ENCODE measurements at regions not wholly inside any gene's neighbourhood (a gene's known extent, or its start where the extent isn't known, plus 50 kb on each side); places are given as distances from the start of the nearest gene placed in this dataset.

GRCh38 chr20:11813106-11813890, 104.4 kb upstream of the BTBD3 start:
- Histone ChIP-seq H3K27ac (no peak overlapping the region), H3K4me1 (no peaks in the 10 kb centered on the region), H3K36me3 (no peaks in the 10 kb centered on the region), H3K9me3 (no peaks in the 10 kb centered on the region), H3K4me3 (no peak overlapping the region), H3K27me3 (no peaks in the 10 kb centered on the region)
- intact Hi-C loops (cut with DNase I): no loop called here
- ATAC-seq: no peak
- WGBS, 4 donors: 89 to 94% (median 90%) methylated on average over 14 of the region's 14 CpGs
- DNase-seq: no peak
- TF ChIP-seq CTCF (IDR thresholded peaks at IDR 0.05) (no peak), POLR2A (IDR thresholded peaks at IDR 0.05) (no peak)

GRCh38 chr20:11814267-11814666, 103.4 kb upstream of the BTBD3 start:
- DNase-seq (no peak), ATAC-seq (no peak)
- 92 to 99% (median 93%) methylated on average over 3 of the region's 3 CpGs for WGBS, 4 donors
- no peaks in the 10 kb centered on the region for H3K4me1 ChIP-seq
- no peak overlapping the region for H3K4me3 ChIP-seq
- H3K36me3 ChIP-seq: no peaks in the 10 kb centered on the region
- no peak overlapping the region for H3K27ac ChIP-seq
- intact Hi-C loops (cut with DNase I): no loop called here
- TF ChIP-seq POLR2A (IDR thresholded peaks at IDR 0.05) (no peak), CTCF (IDR thresholded peaks at IDR 0.05) (no peak)
- no peaks in the 10 kb centered on the region for H3K9me3 ChIP-seq
- H3K27me3 ChIP-seq: no peaks in the 10 kb centered on the region

- no peak overlapping the region for H3K27ac ChIP-seq
These were observed 96.9 kb upstream of the BTBD3 start for GRCh38 chr20:11820838-11821237.

GRCh38 chr20:11822540-11822794, 95.2 kb upstream of the BTBD3 start:
- TF ChIP-seq POLR2A (IDR thresholded peaks at IDR 0.05) (no peak), CTCF (IDR thresholded peaks at IDR 0.05) (no peak)
- intact Hi-C loops (cut with DNase I): no loop called here
- WGBS, 4 donors: 9 to 37% (median 14%) methylated on average over 2 of the region's 2 CpGs
- ATAC-seq (no peak), DNase-seq (no peak)
- Histone ChIP-seq H3K36me3 (no peaks in the 10 kb centered on the region), H3K4me3 (no peak overlapping the region), H3K27ac (no peak overlapping the region), H3K9me3 (no peaks in the 10 kb centered on the region), H3K4me1 (peaks cover 0 to 5% (median 0%) of the 10 kb centered on the region in 12 donors), H3K27me3 (no peaks in the 10 kb centered on the region)

More at GRCh38 chr20:11820838-11821237, 96.9 kb upstream of the BTBD3 start:
- ATAC-seq (no peak), DNase-seq (no peak)
- intact Hi-C loops (cut with DNase I): no loop called here
- Histone ChIP-seq H3K9me3 (no peaks in the 10 kb centered on the region), H3K27me3 (no peaks in the 10 kb centered on the region), H3K36me3 (no peaks in the 10 kb centered on the region), H3K4me3 (no peak overlapping the region), H3K4me1 (peaks cover 0 to 5% (median 0%) of the 10 kb centered on the region in 12 donors)
- TF ChIP-seq POLR2A (IDR thresholded peaks at IDR 0.05): no peak
- TF ChIP-seq CTCF (IDR thresholded peaks at IDR 0.05): no peak
- WGBS, 4 donors: 96 to 100% (median 98%) methylated on average over 1 of the region's 1 CpG
